DMS 273 treated with DMSO at 0.1 percent for 48 hours (cell line): ENCODE measurements at regions not wholly inside any gene's neighbourhood (a gene's known extent, or its start where the extent isn't known, plus 50 kb on each side); places are given as distances from the start of the nearest gene placed in this dataset.
"Not testable (repeated sequence)": the region's sequence is repeated elsewhere in the genome, so short reads cannot be mapped to it uniquely, and the experiment has no call there.

Experiments
- DNase-seq: peaks from one replicate; lab custom pipeline; 2025; lab: John Stamatoyannopoulos, UW

DNA sequence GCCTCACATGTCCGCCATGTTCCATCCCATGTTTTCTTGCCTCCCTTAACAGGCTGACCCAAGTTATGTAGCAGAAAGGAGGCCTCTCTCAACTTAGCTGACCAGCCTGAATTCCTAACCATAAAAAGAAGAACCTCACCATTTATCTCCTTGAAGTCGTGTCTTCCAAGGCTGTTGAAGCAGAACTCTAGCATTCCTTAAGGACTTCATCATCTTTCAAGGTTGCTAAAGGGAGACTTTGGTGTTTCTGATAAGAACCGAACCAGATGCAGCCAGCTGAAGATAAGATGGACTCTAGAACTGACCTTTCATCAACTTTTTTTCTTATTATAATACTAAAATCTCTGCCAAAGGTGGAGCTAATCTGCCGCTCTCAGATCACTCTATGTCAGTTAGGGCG, 571.7 kb upstream of the SLC35B3 start:
- no peak for DNase-seq

DNA sequence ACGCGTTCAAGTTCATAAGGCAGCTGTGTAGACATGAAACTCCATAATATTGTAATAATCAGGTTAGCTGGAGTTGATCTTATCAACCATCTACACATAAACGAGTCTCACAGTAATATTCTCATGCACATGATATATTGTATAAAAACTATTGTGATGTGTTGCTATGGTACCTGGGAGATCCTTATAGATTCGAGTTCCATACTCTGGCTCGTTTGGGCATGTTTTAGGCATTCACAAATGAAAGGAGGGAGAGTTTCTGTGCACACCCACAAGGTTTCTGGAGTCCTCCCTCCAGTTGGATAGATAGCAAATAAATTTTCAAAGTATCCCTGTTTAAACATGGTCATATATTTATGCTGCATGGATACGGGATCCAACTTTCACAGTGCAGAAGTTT, 567.5 kb upstream of the SLC35B3 start:
- no peak for DNase-seq

DNA sequence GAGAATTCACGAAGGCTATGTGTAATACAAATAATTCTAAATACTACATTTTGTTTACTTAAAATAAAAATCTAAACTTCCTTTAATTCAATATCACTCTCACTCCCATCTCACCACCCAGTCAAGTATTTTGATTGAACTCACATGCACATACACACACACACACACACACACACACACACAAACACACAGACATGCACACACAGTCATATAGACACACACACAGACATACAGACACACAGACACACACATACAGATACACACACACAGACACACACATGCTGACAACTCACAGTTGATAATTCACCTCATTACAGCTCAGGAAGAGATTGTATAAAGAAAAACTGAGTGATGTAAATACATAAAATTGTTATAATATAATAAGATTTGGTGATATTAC, 559.8 kb upstream of the SLC35B3 start:
- DNase-seq = no peak

DNA sequence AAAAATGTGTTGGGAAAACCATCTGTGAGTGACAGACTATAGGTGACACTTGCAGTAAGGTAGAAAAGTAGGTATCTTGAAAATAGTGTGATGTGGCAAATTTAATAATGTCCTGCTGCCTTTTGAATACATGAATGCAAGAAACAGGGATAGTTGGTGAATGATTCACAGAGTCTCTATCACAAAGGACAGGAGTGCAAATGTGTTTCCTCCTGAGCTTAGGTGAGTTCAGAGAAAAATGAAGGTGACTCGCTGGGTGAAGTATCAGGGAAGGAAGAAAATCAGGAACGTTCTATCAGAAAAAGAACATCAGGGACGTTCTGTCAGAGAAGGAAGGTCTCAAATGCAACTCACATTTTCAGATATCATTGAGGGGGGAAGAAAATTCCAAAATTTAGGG, 557.8 kb upstream of the SLC35B3 start:
- DNase-seq = no peak

DNA sequence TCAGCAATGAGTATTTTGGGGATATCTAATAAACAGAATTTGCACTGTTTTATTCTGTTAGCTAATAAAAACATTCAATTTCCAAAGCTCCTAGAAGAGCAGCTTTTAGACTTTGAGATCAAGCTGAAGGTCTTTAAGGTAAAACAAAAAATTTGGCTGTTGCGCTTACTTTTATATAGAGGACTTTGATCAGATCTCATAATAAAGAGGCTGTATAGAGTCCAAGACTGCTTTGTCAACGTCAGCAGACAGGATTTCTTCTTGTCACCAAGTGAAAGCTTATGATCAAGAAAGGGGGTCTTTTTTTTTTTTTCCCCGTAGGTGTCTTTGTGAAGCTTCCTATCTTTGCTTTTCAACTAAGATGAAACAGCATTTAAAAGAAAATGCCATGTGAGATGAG, 556.5 kb upstream of the SLC35B3 start:
- DNase-seq = no peak

DNA sequence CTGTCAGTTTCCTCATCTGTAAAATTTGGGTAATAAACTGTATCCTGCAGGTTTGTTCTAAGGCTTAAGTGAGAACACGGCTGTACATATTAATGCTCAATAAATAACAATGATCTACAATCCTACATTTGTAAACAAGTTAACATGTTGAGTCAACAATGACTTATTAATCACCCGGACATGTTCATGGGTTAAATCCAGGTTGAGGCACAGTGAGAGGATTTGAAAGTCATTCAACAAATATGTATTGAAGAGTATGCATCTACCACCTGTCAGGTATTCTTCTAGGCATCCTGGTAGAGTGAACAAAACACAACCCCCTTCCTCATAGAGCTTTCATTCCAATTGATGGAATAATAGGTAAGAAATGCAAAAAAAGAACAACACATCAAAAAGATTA, 554.7 kb upstream of the SLC35B3 start:
- no peak for DNase-seq

DNA sequence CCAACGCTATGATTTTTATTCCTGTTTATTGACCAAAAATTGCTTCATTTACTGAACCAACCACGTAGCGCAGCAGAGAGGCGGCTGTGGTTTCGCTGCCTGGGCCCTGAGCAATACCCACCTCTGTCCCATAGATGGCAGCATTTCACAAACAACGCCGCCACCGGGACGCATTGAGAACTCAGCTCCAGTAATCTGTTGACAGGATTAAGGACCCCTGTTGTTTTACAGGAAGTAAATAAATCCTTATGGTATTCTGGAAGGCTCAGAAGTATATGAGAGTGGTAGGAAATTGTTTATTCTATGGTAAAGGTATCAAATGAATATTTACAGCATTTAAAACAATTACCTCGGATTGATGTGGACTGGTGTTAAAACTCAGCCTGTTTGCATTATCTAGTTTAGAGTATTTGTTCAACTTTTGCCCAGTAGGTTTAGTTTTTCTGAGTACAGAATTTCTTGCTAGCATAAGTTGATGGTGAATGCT, 547.9 kb upstream of the SLC35B3 start:
- DNase-seq = peak; percentile 22

DNA sequence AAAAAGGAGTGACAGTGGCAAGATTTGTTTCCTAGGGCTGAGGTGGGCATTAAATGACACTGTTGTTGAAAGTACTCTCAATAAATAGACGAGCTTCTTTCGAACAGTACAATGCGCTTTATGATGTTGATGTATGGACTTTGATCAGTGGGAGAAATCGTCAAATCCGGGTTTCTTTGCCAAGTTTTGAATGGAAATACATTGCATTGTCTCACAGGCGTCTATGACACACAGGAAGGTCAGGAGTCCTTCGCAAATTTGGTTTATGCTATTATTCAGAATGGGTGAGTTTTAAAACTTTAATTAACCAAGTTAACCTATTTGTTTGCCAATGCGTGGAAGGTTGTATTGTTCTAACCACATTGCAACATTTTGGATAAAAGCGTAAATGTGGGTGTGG, 547.3 kb upstream of the SLC35B3 start:
- DNase-seq = no peak

DNA sequence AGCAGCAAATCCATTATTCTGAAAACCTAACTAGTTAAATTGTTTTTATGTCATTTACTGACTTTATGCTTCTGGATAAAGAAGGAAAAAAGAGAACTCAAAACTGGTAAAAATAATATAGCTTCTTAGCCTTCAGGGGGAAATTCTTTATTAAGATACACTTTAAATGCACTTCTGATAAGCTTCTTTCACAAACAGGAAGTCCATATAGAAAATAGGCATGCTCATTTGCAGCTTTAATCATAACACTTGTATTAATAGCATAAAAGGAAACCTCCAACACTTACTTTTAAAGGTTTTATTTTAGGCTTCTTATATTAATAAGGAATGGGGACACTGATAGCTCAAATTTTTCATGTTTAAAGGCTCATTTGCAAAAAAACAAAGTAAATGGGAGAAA, 538.0 kb upstream of the SLC35B3 start:
- no peak for DNase-seq

DNA sequence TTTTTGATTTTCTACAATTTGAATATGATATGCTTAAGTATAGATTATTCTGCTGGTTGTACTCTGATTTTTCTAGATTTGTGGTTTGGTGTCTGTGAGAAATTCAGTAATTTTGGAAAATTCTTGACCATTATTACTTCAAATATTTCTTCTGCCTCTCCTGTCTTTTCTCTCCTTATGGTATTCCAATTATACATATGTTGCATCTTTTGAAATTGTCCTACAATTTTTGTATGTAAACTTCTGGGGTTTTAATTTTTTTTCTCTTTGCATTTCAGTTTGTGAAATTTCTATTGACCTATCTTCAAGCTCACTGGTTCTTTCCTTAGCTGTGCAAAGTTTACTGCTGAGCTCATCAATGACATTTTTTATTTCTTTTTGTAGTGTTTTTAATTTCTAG, 534.4 kb upstream of the SLC35B3 start:
- DNase-seq = no peak

DNA sequence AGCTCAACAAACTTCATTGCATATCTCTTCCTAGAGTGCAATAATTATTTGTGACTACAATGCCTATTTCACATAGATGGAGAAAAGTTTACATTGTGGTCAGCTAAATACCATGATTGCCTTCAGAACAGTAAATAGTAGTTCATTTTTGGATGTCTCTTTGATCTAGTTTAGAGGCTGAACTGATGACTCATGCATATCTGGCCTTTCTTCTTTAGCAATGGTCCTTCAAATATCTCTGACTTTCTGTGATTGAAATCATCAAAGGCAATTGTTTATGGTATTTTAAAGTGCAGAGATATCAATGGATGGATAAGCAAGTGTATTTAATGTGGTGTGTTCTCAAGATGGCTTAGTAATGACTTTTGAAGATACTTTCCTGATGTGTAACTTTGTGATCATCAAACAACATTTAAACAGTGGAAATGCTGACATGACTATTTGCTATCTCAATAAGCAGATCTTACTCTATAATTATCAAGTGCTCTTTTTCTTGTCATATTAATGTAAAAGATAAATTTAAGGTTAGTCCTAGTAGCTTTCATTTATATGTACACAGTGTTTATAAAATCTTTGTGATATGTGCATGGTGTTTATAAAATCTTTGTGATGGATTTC, 523.7 kb upstream of the SLC35B3 start:
- DNase-seq = no peak

DNA sequence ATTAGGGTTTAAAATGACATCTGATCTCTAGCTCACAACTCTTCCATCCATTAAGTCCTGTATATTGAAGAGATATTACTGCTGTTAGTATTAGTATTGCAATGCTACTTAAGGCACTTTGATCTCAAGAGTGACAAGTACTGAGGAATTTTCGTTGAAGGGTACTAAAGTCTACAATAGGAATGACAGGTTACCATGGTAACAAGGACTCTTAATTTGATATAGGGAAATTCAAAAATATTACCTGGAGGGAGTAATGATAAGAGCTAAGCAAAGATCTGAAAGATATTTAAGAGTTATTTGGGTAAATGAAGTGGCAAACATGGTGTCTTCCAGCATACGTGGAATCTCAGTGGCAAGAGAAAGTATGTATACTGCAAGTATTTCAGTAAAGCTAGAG, 518.0 kb upstream of the SLC35B3 start:
- no peak for DNase-seq

DNA sequence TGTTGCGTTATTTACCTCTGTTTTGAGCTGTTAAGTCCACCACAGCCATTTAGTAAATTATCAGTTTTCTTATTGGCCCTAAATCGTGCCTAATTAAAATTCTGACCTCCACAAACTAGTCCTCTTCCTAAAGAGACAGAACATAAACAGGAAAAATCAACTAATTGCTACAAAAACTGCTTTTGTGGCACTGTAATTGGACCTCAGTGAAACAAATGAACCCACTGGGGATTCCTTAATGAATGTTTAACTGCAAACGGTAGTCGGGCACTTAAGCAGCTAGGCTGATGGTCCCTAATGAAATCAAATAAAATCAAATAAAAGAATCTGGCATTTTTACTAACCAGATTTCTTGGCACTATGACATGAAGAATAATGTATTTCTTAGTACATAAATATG, 513.4 kb upstream of the SLC35B3 start:
- DNase-seq = no peak

DNA sequence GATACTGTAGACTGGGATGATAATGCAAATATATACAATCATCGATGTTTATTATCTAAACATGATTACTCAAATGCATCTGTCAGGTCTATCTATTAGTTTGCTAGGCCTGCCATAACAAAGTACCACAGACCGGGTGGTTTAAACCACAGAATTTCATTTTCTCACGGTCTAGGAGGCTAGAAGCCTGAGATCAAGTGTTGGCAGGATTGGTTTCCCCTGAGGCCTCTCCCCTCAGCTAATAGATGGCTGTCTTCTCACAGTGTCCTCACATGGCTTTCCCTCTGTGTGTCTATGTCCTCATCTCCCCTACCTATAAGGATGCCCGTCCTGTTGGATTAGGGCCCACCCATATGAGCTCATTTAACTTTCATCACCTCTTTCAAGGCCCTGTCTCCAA, 512.6 kb upstream of the SLC35B3 start:
- no peak for DNase-seq

DNA sequence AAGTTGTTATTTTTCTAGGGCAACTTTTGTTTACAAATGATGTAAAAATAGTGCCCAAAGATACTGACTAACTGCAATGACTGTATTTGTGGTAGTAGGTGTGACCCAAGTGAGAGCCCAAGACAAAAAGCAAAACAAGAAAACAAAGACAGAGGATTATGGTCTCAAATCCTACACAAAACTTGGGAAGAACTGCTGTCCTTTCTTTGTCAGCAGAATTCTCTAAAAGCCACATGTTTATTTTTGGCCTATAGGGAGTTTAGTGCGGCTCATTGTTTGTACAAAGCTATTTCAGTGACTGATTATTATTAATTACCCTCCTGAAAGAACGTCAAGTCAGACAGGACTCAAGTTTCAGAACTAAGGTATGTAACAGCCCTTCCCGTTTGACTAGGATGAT, 509.2 kb upstream of the SLC35B3 start:
- DNase-seq = no peak

DNA sequence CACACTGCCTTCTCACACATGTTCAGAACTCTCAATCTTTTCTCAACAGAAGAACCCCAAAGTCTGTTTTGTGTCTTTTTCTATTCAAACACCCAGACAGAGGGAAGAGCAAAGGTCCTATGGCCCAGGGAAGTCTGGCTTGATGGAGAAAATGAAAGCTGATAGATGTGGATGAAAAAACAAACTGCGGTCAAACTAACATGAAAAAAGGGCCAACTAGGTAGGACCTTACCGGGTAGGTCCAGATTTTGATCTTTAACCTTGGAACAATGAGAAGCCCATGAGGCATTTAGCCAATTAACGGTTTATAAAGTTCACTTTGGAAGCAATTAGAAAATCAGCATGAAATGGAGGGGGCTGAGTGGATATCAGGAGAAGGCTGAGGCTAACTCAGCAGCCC, 507.7 kb upstream of the SLC35B3 start:
- no peak for DNase-seq

DNA sequence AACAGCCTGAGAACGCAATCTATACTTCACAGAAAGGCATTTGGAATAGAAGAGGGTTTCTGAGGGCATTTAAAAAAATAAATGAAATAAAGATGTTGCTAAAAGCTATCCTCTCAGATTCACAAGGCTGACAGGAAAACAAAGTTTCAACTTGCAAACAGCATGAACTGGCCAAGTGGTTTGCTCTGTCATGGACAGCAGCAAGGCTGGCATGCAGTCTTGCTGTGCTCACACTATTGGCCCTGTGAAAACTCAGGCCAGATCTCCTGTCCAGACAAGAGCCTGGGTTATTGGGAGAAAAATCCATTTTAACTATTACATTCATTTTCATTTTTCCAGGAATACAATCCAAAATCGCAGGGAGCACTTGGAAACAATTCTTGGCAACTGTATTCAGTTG, 506.2 kb upstream of the SLC35B3 start:
- no peak for DNase-seq

DNA sequence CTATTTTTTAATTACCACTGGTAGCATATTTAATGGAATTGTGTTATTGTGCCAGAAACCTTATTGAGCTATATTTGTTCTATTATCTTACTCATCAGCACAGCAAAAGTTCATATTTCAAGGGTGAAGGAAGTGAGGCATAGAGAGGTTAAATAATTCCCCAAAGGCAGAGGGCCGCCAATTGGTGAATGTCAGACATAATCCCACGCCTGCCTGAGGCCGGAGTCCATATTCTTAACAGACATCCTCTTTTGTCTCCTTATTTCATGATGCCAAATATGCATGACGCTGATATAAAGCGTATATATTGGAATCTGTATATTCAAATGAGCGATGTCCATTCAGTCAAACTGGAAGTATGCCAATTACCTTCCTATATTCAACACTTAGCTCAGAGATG, 505.0 kb upstream of the SLC35B3 start:
- no peak for DNase-seq

DNA sequence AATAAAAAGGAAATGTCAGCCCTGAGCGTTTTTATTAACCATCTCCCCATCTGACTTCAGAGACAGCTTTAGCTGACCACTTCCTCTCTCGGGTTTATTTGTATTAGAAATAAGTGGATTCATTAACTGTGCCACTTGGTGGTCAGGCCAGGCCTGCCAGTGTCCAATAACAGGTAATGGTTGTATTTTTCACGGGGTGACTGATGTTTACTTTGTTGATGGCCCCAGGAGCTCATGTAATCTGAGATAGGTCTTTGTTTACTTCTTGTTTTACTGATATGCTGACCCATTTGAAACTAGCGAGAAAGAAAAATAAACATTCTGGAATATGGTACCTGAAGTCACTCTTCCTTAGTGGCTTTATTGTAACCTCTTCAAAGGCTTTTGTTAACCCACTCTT, 504.3 kb upstream of the SLC35B3 start:
- DNase-seq = no peak

DNA sequence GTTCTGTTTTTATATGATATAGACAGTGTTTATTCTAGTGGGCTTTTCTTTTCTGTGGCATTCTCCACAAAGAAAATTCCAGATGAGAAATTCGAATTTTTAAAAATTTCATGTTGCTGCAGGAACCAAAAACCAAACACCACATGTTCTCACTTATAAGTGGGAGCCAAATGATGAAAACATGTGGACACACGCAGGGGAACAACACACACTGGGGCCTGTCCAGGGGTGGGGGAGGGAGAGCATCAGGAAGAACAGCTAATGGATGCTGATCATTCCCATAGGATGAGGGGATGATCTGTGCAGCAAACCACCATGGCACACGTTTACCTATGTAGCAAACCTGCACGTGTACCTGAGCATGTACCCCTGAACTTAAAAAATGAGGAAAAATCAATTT, 499.0 kb upstream of the SLC35B3 start:
- DNase-seq = no peak

DNA sequence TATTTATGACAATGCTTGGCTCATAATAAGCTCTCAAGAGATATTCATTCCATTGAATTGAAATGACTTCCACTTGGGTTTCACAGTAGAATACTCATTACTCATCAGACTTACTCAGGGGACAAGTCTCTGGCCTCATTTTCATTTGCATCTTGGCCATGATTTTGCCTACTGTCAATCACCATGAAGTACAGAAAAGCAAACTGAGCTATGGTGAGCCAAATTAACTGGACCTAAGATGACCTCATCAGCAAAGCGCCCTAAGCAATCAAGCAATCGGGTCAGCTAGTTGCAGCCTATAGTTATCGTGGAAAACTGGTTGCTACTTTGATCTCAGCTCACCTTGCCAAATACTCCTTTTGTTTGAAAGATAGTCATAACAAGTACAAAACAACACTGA, 494.7 kb upstream of the SLC35B3 start:
- DNase-seq = no peak

DNA sequence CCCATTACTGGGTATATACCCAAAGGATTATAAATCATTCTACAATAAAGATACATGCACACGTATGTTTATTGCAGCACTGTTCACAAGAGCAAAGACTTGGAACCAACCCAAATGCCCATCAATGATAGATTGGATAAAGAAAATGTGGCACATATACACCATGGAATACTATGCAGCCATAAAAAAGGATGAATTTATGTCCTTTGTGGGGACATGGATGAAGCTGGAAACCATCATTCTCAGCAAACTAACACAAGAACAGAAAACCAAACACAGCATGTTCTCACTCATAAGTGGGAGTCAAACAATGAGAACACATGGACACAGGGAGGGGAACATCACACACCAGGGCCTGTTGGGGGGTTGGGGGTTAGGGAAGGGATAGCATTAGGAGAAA, 484.9 kb upstream of the SLC35B3 start:
- DNase-seq = not testable (repeated sequence)

DNA sequence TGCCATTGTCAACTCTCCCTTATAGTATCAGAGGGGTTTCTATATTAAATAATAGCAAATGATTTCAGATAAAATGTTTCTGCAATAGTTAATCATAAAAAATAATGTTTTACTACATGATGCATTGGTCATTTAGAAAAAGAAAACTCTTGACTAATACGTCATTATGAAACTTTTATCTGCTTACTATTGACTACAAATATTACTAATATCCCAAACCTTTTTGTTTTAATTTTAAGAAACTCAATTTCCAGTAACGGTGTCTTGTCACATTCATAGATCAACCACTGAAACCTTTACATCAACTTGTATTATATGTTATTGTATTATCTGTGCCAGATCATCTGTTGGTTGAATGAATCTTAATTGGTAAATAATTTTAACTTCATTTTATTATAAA, 482.9 kb upstream of the SLC35B3 start:
- no peak for DNase-seq

DNA sequence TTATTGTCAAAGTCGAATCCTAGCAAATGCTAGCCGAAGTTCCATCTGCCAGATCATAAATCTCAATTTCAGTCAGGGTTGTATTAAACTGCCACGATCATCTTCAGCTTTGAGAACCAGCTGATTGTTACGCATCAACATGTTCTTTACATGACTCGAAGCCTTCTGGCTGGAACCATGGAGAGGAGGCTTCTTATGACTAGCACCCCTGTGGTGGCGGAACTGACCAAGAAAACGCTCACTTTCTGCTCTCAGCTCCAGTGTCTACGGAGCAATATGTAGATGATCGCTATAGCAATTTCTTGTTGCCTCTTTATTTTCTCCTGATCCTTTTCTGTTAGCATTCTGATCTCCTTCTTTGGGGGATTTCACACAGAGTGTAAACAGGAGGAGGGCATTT, 479.4 kb upstream of the SLC35B3 start:
- no peak for DNase-seq

DNA sequence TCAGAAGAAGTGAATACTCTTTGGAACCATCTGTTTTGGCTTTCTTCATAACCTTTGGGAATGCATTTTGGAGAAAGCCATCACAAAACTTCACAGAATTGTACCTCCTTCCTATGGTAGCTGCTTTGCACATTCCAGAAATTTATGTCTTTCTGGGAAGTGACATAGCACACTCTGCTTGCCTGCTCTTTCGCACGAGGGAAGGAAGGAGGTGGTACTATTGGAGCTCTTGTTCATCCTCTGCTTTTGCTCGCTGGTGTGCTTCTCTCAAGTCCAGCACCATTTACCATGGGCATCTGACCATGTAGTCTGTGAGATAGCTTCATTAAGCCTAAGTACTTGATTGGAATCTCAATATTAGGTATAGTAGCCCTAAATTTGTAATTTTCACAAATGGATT, 473.3 kb upstream of the SLC35B3 start:
- no peak for DNase-seq
